ENCODE measurements at regions not wholly inside any gene's neighbourhood (a gene's known extent, or its start where the extent isn't known, plus 50 kb on each side); places are given as distances from the start of the nearest gene placed in this dataset.

DNA sequence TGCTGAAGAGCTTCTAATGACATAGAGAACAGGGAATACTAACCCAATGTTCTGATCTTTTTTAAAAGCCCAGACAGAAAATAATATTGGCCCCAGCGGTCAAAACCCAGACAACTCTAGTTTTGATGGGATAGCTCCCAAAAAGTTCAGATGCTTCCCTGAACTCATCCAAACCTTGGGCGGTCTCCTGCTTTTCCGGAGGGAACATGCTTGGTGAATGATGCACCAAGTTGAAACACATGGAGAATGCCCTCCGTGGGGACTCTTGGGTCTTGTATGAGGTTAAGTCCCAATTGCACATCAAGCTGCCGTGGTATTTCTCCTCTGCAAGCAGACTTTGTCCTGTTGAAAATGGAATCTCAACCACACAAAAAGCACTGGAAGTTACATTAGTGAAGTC, 120.7 kb upstream of the CTAGE1 start:
- no peak overlapping the region for H3K27ac ChIP-seq (ENCODE audit: insufficient read depth, low read length, poor library complexity, severe bottlenecking)
- H3K36me3 ChIP-seq (ENCODE audit: control insufficient read depth, insufficient read depth, low read length) = no peaks in the 10 kb centered on the region
- H3K27ac Mint-ChIP-seq = no peak overlapping the region
- no peak overlapping the region for H3K4me3 ChIP-seq (ENCODE audit: low read depth, low read length)
- H3K9me3 Mint-ChIP-seq = peaks cover 0 to 5% (median 0%) of the 10 kb centered on the region in 7 donors
- H3K9me3 ChIP-seq (ENCODE audit: control insufficient read depth in 2 of 2, low read length in 2 of 2) = no peaks in the 10 kb centered on the region
- H3K27me3 ChIP-seq (ENCODE audit: control insufficient read depth, insufficient read depth, low read length) = no peaks in the 10 kb centered on the region
- H3K4me3 Mint-ChIP-seq = no peak overlapping the region
- H3K27me3 Mint-ChIP-seq = no peaks in the 10 kb centered on the region
- no peaks in the 10 kb centered on the region for H3K4me1 ChIP-seq (ENCODE audit: control insufficient read depth, insufficient read depth, low read length, poor library complexity, severe bottlenecking)
- ATAC-seq (ENCODE audit: low read depth in 2 of 2) = no peak
- H3K4me1 Mint-ChIP-seq = no peaks in the 10 kb centered on the region
- no peak for DNase-seq
- H3K36me3 Mint-ChIP-seq = no peaks in the 10 kb centered on the region

DNA sequence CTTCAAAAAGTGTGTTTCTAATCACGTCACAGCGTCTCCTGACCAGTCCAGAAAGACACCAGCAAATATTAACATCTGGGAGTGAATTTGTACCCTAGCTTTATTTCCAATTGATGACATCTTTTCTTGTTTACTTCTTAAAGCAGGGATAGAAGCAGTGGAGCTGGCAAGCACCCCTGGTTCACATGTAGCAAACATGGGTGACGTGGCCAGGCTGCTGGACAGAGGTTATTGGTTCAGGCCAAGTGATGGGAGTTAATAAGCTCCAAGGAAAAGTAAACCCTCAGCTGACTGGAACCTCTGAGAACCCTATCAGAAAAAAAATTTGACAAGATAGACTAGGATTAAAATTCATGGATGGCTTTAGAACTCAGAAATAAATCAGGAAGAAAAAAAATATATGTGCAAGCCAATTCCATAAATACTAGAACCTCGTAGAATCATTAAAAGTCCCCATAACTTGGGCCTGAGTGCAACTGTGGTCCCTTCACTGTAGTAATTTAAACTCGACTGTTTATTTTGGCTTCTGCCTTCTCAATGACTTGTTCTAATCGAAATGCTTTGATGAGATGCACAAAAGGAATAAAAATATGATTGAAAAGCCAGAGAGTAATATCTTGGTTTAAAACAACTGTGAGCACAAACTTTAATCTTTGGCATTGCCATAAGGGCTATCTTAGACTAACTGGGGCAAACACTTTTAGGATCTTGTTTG, 121.5 kb upstream of the CTAGE1 start:
- H3K27me3 ChIP-seq (ENCODE audit: control insufficient read depth, insufficient read depth, low read length) = no peaks in the 10 kb centered on the region
- no peaks in the 10 kb centered on the region for H3K27me3 Mint-ChIP-seq

DNA sequence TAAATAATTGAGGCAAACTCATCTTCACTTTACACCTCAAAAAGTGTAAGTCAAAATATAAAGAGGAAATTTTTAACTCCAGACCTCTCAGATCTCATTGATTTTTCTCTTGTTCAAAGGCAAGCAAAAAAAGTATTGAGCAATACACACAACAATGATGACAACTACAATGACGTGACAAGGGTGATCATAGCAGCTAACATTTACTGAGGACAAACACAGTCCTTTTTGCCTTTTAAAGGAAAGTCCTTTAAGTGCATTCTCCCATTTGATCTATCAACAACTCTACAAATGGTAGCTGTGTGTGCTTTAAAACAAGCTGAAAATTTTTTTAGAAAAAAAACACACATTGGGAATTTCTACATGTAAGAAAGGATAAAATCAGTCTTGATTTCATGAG, 123.5 kb upstream of the CTAGE1 start:
- no peaks in the 10 kb centered on the region for H3K36me3 ChIP-seq (ENCODE audit: control insufficient read depth, insufficient read depth, low read length)
- ATAC-seq (ENCODE audit: low read depth in 2 of 2) (no peak), DNase-seq (no peak)
- no peaks in the 10 kb centered on the region for H3K9me3 ChIP-seq (ENCODE audit: control insufficient read depth in 2 of 2, low read length in 2 of 2)
- Mint-ChIP-seq H3K27me3 (no peaks in the 10 kb centered on the region), H3K4me1 (no peaks in the 10 kb centered on the region), H3K9me3 (peaks cover 0 to 9% (median 2%) of the 10 kb centered on the region in 7 donors), H3K36me3 (no peaks in the 10 kb centered on the region), H3K27ac (no peak overlapping the region), H3K4me3 (no peak overlapping the region)
- no peak overlapping the region for H3K27ac ChIP-seq (ENCODE audit: insufficient read depth, low read length, poor library complexity, severe bottlenecking)
- no peak overlapping the region for H3K4me3 ChIP-seq (ENCODE audit: low read depth, low read length)
- no peaks in the 10 kb centered on the region for H3K27me3 ChIP-seq (ENCODE audit: control insufficient read depth, insufficient read depth, low read length)
- H3K4me1 ChIP-seq (ENCODE audit: control insufficient read depth, insufficient read depth, low read length, poor library complexity, severe bottlenecking) = no peaks in the 10 kb centered on the region

More for the DNA sequence above, 121.5 kb upstream of the CTAGE1 start:
- no peak overlapping the region for H3K27ac ChIP-seq (ENCODE audit: insufficient read depth, low read length, poor library complexity, severe bottlenecking)
- Mint-ChIP-seq H3K36me3 (no peaks in the 10 kb centered on the region), H3K4me3 (no peak overlapping the region), H3K27ac (no peak overlapping the region), H3K9me3 (peaks cover 0 to 5% (median 0%) of the 10 kb centered on the region in 7 donors), H3K4me1 (no peaks in the 10 kb centered on the region)
- H3K4me3 ChIP-seq (ENCODE audit: low read depth, low read length) = no peak overlapping the region
- no peaks in the 10 kb centered on the region for H3K9me3 ChIP-seq (ENCODE audit: control insufficient read depth in 2 of 2, low read length in 2 of 2)
- DNase-seq (no peak), ATAC-seq (ENCODE audit: low read depth in 2 of 2) (no peak)
- H3K4me1 ChIP-seq (ENCODE audit: control insufficient read depth, insufficient read depth, low read length, poor library complexity, severe bottlenecking) = no peaks in the 10 kb centered on the region
- no peaks in the 10 kb centered on the region for H3K36me3 ChIP-seq (ENCODE audit: control insufficient read depth, insufficient read depth, low read length)

DNA sequence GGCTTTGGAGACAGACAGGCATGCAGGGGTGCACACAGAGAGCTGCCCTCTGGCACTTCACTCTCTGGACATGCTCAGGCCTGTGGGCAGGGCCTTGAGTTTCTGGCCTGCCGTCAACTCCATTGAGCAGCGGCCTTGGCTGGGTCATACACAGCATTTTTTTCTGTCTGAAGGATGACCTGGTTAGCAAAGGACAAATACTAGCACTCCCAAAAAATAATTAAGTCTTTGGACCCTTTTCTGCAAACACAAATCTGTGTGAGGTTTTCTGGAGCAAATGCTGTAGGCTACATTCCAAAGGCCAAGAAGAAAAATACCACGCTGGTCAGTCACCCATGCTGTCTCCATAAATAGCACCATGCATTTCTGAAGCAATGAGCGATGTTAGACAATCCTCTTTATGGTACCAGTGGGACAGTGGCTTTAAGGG, 124.7 kb upstream of the CTAGE1 start:
- H3K36me3 Mint-ChIP-seq = no peaks in the 10 kb centered on the region
- Histone ChIP-seq H3K27ac (ENCODE audit: insufficient read depth, low read length, poor library complexity, severe bottlenecking) (no peak overlapping the region), H3K9me3 (ENCODE audit: control insufficient read depth in 2 of 2, low read length in 2 of 2) (no peaks in the 10 kb centered on the region), H3K4me1 (ENCODE audit: control insufficient read depth, insufficient read depth, low read length, poor library complexity, severe bottlenecking) (no peaks in the 10 kb centered on the region), H3K4me3 (ENCODE audit: low read depth, low read length) (no peak overlapping the region), H3K27me3 (ENCODE audit: control insufficient read depth, insufficient read depth, low read length) (no peaks in the 10 kb centered on the region), H3K36me3 (ENCODE audit: control insufficient read depth, insufficient read depth, low read length) (no peaks in the 10 kb centered on the region)
- no peaks in the 10 kb centered on the region for H3K4me1 Mint-ChIP-seq
- H3K27ac Mint-ChIP-seq = no peak overlapping the region
- H3K9me3 Mint-ChIP-seq = peaks cover 0 to 10% (median 2%) of the 10 kb centered on the region in 7 donors
- no peak for DNase-seq
- H3K27me3 Mint-ChIP-seq = no peaks in the 10 kb centered on the region
- H3K4me3 Mint-ChIP-seq = no peak overlapping the region
- ATAC-seq (ENCODE audit: low read depth in 2 of 2) = no peak

DNA sequence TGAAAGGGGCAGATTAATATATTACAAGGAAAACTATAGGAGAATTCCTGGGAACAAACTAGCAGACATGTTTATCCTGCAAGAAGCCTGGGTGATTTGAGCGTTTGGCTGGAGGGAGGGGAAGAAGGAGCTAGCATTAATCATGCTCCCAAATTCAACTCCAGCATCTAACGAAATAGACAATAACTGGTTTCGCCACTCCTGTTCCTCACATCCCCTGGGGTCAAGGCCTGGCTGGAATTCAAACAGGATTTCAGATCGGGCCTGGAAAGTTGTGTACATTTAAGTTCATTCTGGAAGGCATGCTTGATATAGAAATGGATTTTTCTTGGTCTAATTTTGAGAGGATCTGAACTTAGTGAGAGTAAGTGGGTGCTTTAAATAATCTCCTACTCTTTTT, 126.1 kb upstream of the CTAGE1 start:
- Mint-ChIP-seq H3K27ac (no peak overlapping the region), H3K4me3 (no peak overlapping the region), H3K27me3 (no peaks in the 10 kb centered on the region), H3K36me3 (no peaks in the 10 kb centered on the region), H3K9me3 (peaks cover 0 to 10% (median 2%) of the 10 kb centered on the region in 7 donors), H3K4me1 (no peaks in the 10 kb centered on the region)
- ATAC-seq (ENCODE audit: low read depth in 2 of 2) (no peak), DNase-seq (no peak)
- no peaks in the 10 kb centered on the region for H3K27me3 ChIP-seq (ENCODE audit: control insufficient read depth, insufficient read depth, low read length)
- H3K27ac ChIP-seq (ENCODE audit: insufficient read depth, low read length, poor library complexity, severe bottlenecking) = no peak overlapping the region
- H3K36me3 ChIP-seq (ENCODE audit: control insufficient read depth, insufficient read depth, low read length) = no peaks in the 10 kb centered on the region
- no peaks in the 10 kb centered on the region for H3K9me3 ChIP-seq (ENCODE audit: control insufficient read depth in 2 of 2, low read length in 2 of 2)
- no peak overlapping the region for H3K4me3 ChIP-seq (ENCODE audit: low read depth, low read length)
- H3K4me1 ChIP-seq (ENCODE audit: control insufficient read depth, insufficient read depth, low read length, poor library complexity, severe bottlenecking) = no peaks in the 10 kb centered on the region

DNA sequence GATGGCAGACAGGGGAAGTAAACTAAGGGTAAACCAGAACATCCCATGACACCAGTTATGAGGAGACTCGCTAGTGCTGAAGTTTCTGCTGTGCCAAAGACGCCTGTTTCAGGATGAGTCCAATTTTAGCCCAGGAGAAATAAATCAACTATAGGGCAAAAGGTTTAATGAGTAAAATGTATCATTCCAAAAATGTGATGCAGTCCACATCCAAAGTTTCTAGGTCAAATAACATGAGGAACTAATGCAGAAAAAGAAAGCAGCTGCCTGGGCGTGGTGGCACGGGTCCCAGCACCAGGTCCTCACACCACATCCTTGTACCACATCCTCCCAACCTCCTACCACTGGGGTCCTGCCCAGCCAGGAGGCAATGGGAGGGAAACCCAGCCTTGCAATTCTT, 126.9 kb upstream of the CTAGE1 start:
- no peaks in the 10 kb centered on the region for H3K36me3 Mint-ChIP-seq
- Histone ChIP-seq H3K36me3 (ENCODE audit: control insufficient read depth, insufficient read depth, low read length) (no peaks in the 10 kb centered on the region), H3K27me3 (ENCODE audit: control insufficient read depth, insufficient read depth, low read length) (no peaks in the 10 kb centered on the region), H3K4me1 (ENCODE audit: control insufficient read depth, insufficient read depth, low read length, poor library complexity, severe bottlenecking) (no peaks in the 10 kb centered on the region), H3K4me3 (ENCODE audit: low read depth, low read length) (no peak overlapping the region), H3K9me3 (ENCODE audit: control insufficient read depth in 2 of 2, low read length in 2 of 2) (no peaks in the 10 kb centered on the region), H3K27ac (ENCODE audit: insufficient read depth, low read length, poor library complexity, severe bottlenecking) (no peak overlapping the region)
- no peak overlapping the region for H3K27ac Mint-ChIP-seq
- no peak for ATAC-seq (ENCODE audit: low read depth in 2 of 2)
- no peaks in the 10 kb centered on the region for H3K27me3 Mint-ChIP-seq
- no peaks in the 10 kb centered on the region for H3K4me1 Mint-ChIP-seq
- peaks cover 0 to 10% (median 2%) of the 10 kb centered on the region in 7 donors for H3K9me3 Mint-ChIP-seq
- no peak overlapping the region for H3K4me3 Mint-ChIP-seq
- DNase-seq = no peak

DNA sequence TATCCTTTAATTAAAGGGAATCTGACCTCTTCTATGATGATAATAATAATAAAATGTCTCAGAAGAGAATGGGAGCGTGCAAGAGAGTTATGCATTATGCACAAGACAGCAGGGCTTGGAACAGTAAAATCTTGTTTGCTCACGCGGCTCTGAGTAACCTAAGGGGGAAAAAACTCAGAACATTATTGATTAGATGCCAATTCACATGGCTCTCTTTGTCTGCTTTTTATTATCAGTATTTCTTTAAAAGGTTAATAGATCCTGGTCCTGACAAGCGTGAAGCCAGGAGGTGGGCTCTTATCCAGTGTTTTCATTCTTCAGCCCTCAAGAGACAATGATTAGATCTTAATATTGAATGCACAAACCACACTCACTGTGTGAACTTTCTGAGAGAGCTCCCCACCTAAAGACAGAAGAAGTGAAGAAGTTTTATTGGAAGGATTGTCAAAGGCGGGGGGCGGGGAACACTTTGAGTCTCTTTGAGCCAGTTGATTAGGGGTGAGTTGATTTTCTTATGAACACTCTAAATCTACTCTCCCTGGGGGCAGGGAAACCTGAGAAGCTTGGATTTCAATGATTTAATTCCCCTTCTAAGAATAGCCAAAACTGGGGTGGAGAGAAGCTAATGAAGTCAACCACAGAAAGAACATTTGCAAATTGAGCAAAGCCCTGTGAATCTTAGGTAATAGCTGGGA, 127.5 kb upstream of the CTAGE1 start:
- Mint-ChIP-seq H3K4me1 (no peaks in the 10 kb centered on the region), H3K27ac (no peak overlapping the region), H3K4me3 (no peak overlapping the region), H3K9me3 (peaks cover 0 to 10% (median 1%) of the 10 kb centered on the region in 7 donors), H3K27me3 (no peaks in the 10 kb centered on the region), H3K36me3 (no peaks in the 10 kb centered on the region)
- Histone ChIP-seq H3K27ac (ENCODE audit: insufficient read depth, low read length, poor library complexity, severe bottlenecking) (no peak overlapping the region), H3K4me3 (ENCODE audit: low read depth, low read length) (no peak overlapping the region), H3K36me3 (ENCODE audit: control insufficient read depth, insufficient read depth, low read length) (no peaks in the 10 kb centered on the region), H3K4me1 (ENCODE audit: control insufficient read depth, insufficient read depth, low read length, poor library complexity, severe bottlenecking) (no peaks in the 10 kb centered on the region), H3K9me3 (ENCODE audit: control insufficient read depth in 2 of 2, low read length in 2 of 2) (no peaks in the 10 kb centered on the region), H3K27me3 (ENCODE audit: control insufficient read depth, insufficient read depth, low read length) (no peaks in the 10 kb centered on the region)
- ATAC-seq (ENCODE audit: low read depth in 2 of 2) (no peak), DNase-seq (no peak)
